ENCODE measurements at regions not wholly inside any gene's neighbourhood (a gene's known extent, or its start where the extent isn't known, plus 50 kb on each side); places are given as distances from the start of the nearest gene placed in this dataset.

- H3K4me2 ChIP-seq (ENCODE audit: low read length) = no peak overlapping the region
Measured at GRCh38 chr1:157399343-157399983, 152.9 kb downstream of the FCRL5 start.

GRCh38 chr1:157390651-157391050 is 161.7 kb downstream of the FCRL5 start:
- no peak for TF ChIP-seq EZH2phosphoT487 (IDR thresholded peaks at IDR 0.05; ENCODE audit: low read depth)
- TF ChIP-seq CTCF (IDR thresholded peaks at IDR 0.05; ENCODE audit: low read depth, low read length) = no peak
- Histone ChIP-seq H3K9ac (ENCODE audit: low read length) (no peak overlapping the region), H3K27ac (ENCODE audit: low read length) (no peak overlapping the region), H3K27me3 (ENCODE audit: low read depth, low read length) (peaks cover 54% of the 10 kb centered on the region), H3K9me3 (ENCODE audit: insufficient read depth, low read length) (no peaks in the 10 kb centered on the region), H2AFZ (ENCODE audit: low read depth, low read length) (no peak overlapping the region), H3K79me2 (ENCODE audit: low read length) (no peaks in the 10 kb centered on the region), H3K4me2 (ENCODE audit: low read length) (no peak overlapping the region), H4K20me1 (ENCODE audit: insufficient read depth, low read length) (no peaks in the 10 kb centered on the region), H3K4me3 (ENCODE audit: low read length) (no peak overlapping the region), H3K36me3 (replicated peaks; ENCODE audit: low read depth, low read length) (no peaks in the 10 kb centered on the region), H3K4me1 (ENCODE audit: low read length) (no peaks in the 10 kb centered on the region)

More at GRCh38 chr1:157399343-157399983, 152.9 kb downstream of the FCRL5 start:
- Histone ChIP-seq H3K36me3 (replicated peaks; ENCODE audit: low read depth, low read length) (no peaks in the 10 kb centered on the region), H3K4me1 (ENCODE audit: low read length) (peaks cover 22% of the 10 kb centered on the region), H3K9ac (ENCODE audit: low read length) (no peak overlapping the region), H3K27me3 (ENCODE audit: low read depth, low read length) (peaks cover 32% of the 10 kb centered on the region), H3K27ac (ENCODE audit: low read length) (no peak overlapping the region), H3K9me3 (ENCODE audit: insufficient read depth, low read length) (no peaks in the 10 kb centered on the region), H3K4me3 (ENCODE audit: low read length) (no peak overlapping the region), H3K79me2 (ENCODE audit: low read length) (no peaks in the 10 kb centered on the region), H4K20me1 (ENCODE audit: insufficient read depth, low read length) (no peaks in the 10 kb centered on the region), H2AFZ (ENCODE audit: low read depth, low read length) (no peak overlapping the region)
- TF ChIP-seq EZH2phosphoT487 (IDR thresholded peaks at IDR 0.05; ENCODE audit: low read depth) = no peak
- no peak for TF ChIP-seq CTCF (IDR thresholded peaks at IDR 0.05; ENCODE audit: low read depth, low read length)

GRCh38 chr1:157388057-157388456 is 164.3 kb downstream of the FCRL5 start:
- no peaks in the 10 kb centered on the region for H3K36me3 ChIP-seq (replicated peaks; ENCODE audit: low read depth, low read length)
- TF ChIP-seq EZH2phosphoT487 (IDR thresholded peaks at IDR 0.05; ENCODE audit: low read depth) (no peak), CTCF (IDR thresholded peaks at IDR 0.05; ENCODE audit: low read depth, low read length) (no peak)
- H3K4me2 ChIP-seq (ENCODE audit: low read length) = no peak overlapping the region
- no peak overlapping the region for H2AFZ ChIP-seq (ENCODE audit: low read depth, low read length)
- peaks cover 59% of the 10 kb centered on the region for H3K27me3 ChIP-seq (ENCODE audit: low read depth, low read length)
- no peak overlapping the region for H3K4me3 ChIP-seq (ENCODE audit: low read length)
- H4K20me1 ChIP-seq (ENCODE audit: insufficient read depth, low read length) = no peaks in the 10 kb centered on the region
- H3K79me2 ChIP-seq (ENCODE audit: low read length) = no peaks in the 10 kb centered on the region
- no peak overlapping the region for H3K9ac ChIP-seq (ENCODE audit: low read length)
- no peaks in the 10 kb centered on the region for H3K9me3 ChIP-seq (ENCODE audit: insufficient read depth, low read length)
- no peak overlapping the region for H3K27ac ChIP-seq (ENCODE audit: low read length)
- H3K4me1 ChIP-seq (ENCODE audit: low read length) = no peaks in the 10 kb centered on the region

- no peaks in the 10 kb centered on the region for H4K20me1 ChIP-seq (ENCODE audit: insufficient read depth, low read length)
- H3K9ac ChIP-seq (ENCODE audit: low read length) = no peak overlapping the region
- peaks cover 6% of the 10 kb centered on the region; the same call in 1 of the 2 replicates for H3K4me1 ChIP-seq (ENCODE audit: low read length)
- H2AFZ ChIP-seq (ENCODE audit: low read depth, low read length) = no peak overlapping the region
- H3K79me2 ChIP-seq (ENCODE audit: low read length) = no peaks in the 10 kb centered on the region
- peaks cover 42% of the 10 kb centered on the region for H3K27me3 ChIP-seq (ENCODE audit: low read depth, low read length)
- H3K9me3 ChIP-seq (ENCODE audit: insufficient read depth, low read length) = no peaks in the 10 kb centered on the region
- no peak overlapping the region for H3K4me3 ChIP-seq (ENCODE audit: low read length)
- no peaks in the 10 kb centered on the region for H3K36me3 ChIP-seq (replicated peaks; ENCODE audit: low read depth, low read length)
- H3K4me2 ChIP-seq (ENCODE audit: low read length) = no peak overlapping the region
- TF ChIP-seq EZH2phosphoT487 (IDR thresholded peaks at IDR 0.05; ENCODE audit: low read depth) (no peak), CTCF (IDR thresholded peaks at IDR 0.05; ENCODE audit: low read depth, low read length) (no peak)
- H3K27ac ChIP-seq (ENCODE audit: low read length) = no peak overlapping the region
Measured at GRCh38 chr1:157384258-157384657, 168.1 kb downstream of the FCRL5 start.

Data from OCI-LY3 (cell line).